ENCODE measurements at regions not wholly inside any gene's neighbourhood (a gene's known extent, or its start where the extent isn't known, plus 50 kb on each side); places are given as distances from the start of the nearest gene placed in this dataset.

- intact Hi-C loops (cut with DNase I): no loop called here
- Histone ChIP-seq H3K9me3 (no peaks in the 10 kb centered on the region), H3K27me3 (no peaks in the 10 kb centered on the region), H3K4me1 (no peaks in the 10 kb centered on the region), H3K27ac (no peak overlapping the region), H3K4me3 (no peak overlapping the region), H3K36me3 (no peaks in the 10 kb centered on the region)
- DNase-seq (ENCODE audit: low spot score in 2 of 2): no peak
- TF ChIP-seq CTCF (IDR thresholded peaks at IDR 0.05): no peak
Observed at GRCh38 chr13:47178090-47178950, 281.5 kb upstream of the HTR2A start.

GRCh38 chr13:47175172-47175866 is 278.5 kb upstream of the HTR2A start:
- no peak for DNase-seq (ENCODE audit: low spot score in 2 of 2)
- Histone ChIP-seq H3K27me3 (no peaks in the 10 kb centered on the region), H3K4me1 (no peaks in the 10 kb centered on the region), H3K27ac (no peak overlapping the region), H3K9me3 (no peaks in the 10 kb centered on the region), H3K4me3 (no peak overlapping the region), H3K36me3 (no peaks in the 10 kb centered on the region)
- intact Hi-C loops (cut with DNase I): no loop called here
- TF ChIP-seq CTCF (IDR thresholded peaks at IDR 0.05): no peak

GRCh38 chr13:47170971-47171370 is 274.1 kb upstream of the HTR2A start:
- Histone ChIP-seq H3K4me1 (no peaks in the 10 kb centered on the region), H3K36me3 (no peaks in the 10 kb centered on the region), H3K4me3 (no peak overlapping the region), H3K27ac (no peak overlapping the region), H3K9me3 (no peaks in the 10 kb centered on the region), H3K27me3 (no peaks in the 10 kb centered on the region)
- TF ChIP-seq CTCF (IDR thresholded peaks at IDR 0.05): no peak
- DNase-seq (ENCODE audit: low spot score in 2 of 2): no peak
- intact Hi-C loops (cut with DNase I): no loop called here

GRCh38 chr13:47168618-47169017 is 271.8 kb upstream of the HTR2A start:
- Histone ChIP-seq H3K27me3 (no peaks in the 10 kb centered on the region), H3K36me3 (no peaks in the 10 kb centered on the region), H3K9me3 (no peaks in the 10 kb centered on the region), H3K27ac (no peak overlapping the region), H3K4me3 (no peak overlapping the region), H3K4me1 (no peaks in the 10 kb centered on the region)
- DNase-seq (ENCODE audit: low spot score in 2 of 2): no peak
- no peak for TF ChIP-seq CTCF (IDR thresholded peaks at IDR 0.05)
- intact Hi-C loops (cut with DNase I): no loop called here

GRCh38 chr13:47168066-47168465 is 271.2 kb upstream of the HTR2A start:
- H3K36me3 ChIP-seq: no peaks in the 10 kb centered on the region
- no peaks in the 10 kb centered on the region for H3K9me3 ChIP-seq
- intact Hi-C loops (cut with DNase I): no loop called here
- no peaks in the 10 kb centered on the region for H3K27me3 ChIP-seq
- DNase-seq (ENCODE audit: low spot score in 2 of 2): no peak
- no peak for TF ChIP-seq CTCF (IDR thresholded peaks at IDR 0.05)
- H3K4me1 ChIP-seq: no peaks in the 10 kb centered on the region
- H3K4me3 ChIP-seq: no peak overlapping the region
- H3K27ac ChIP-seq: no peak overlapping the region
